CD4-positive, alpha-beta memory T cell (primary cell): ENCODE measurements at regions not wholly inside any gene's neighbourhood (a gene's known extent, or its start where the extent isn't known, plus 50 kb on each side); places are given as distances from the start of the nearest gene placed in this dataset.

ENCODE experiments used
- CTCF ChIA-PET: fragments of 350-600 bp; sonication (Branson Sonifier 250); formaldehyde crosslinking; loops from one replicate; lab custom pipeline; 2021; ENCODE audit warnings: inconsistent platforms; ENCODE audit not compliant: partially characterized antibody; lab: Charles Lee
- POLR2A ChIA-PET: fragments of 350-600 bp; sonication (Branson Sonifier 250); formaldehyde crosslinking; loops from one replicate; lab custom pipeline; 2021; ENCODE audit not compliant: partially characterized antibody; lab: Charles Lee
- DNase-seq, 5 donors: peaks; one replicate each; pipeline versions ENCODE4 v3.0.0 to v3.0.0-alpha.2; 2020 to 2022; ENCODE audit warnings: mixed read lengths in 1 of 5
- H3K27ac ChIP-seq: one replicate; pipeline ENCODE4 v1.7.0; 2013; ENCODE audit warnings: low read depth, low read length
- H3K27me3 ChIP-seq: 2 replicates; pipeline ENCODE4 v1.7.0; 2013; ENCODE audit warnings: mild to moderate bottlenecking, low read length, moderate library complexity; ENCODE audit not compliant: insufficient read depth
- H3K36me3 ChIP-seq: 2 replicates; pipeline ENCODE4 v1.7.0; 2013; ENCODE audit warnings: mild to moderate bottlenecking, low read length, moderate library complexity; ENCODE audit not compliant: insufficient read depth
- H3K4me1 ChIP-seq: 2 replicates; pipeline ENCODE4 v1.7.0; 2013; ENCODE audit warnings: mild to moderate bottlenecking, low read length, moderate library complexity; ENCODE audit not compliant: insufficient read depth
- H3K4me3 ChIP-seq, 2 donors: one replicate each; pipeline ENCODE4 v1.7.0; 2013; ENCODE audit warnings: low read length in 2 of 2, mild to moderate bottlenecking in 1 of 2
- H3K9me3 ChIP-seq, 2 donors: one replicate each; pipeline ENCODE4 v1.7.0; 2013; ENCODE audit warnings: low read length in 2 of 2, control low read depth in 1 of 2; ENCODE audit not compliant: control insufficient read depth in 1 of 2
- H3K27ac Mint-ChIP-seq, 7 donors: one replicate each; pipeline ENCODE4 v1.8.0; 2020 to 2021; ENCODE audit warnings: mixed read lengths in 7 of 7, mild to moderate bottlenecking in 6 of 7, inconsistent platforms in 3 of 7, moderate library complexity in 3 of 7
- H3K27me3 Mint-ChIP-seq, 2 donors: one replicate each; pipeline ENCODE4 v1.8.0; 2020 to 2021; ENCODE audit warnings: mixed read lengths in 2 of 2
- H3K36me3 Mint-ChIP-seq, 2 donors: one replicate each; pipeline ENCODE4 v1.8.0; 2020 to 2021; ENCODE audit warnings: mixed read lengths in 2 of 2, inconsistent platforms in 1 of 2, mild to moderate bottlenecking in 1 of 2
- H3K4me1 Mint-ChIP-seq, 4 donors: one replicate each; pipeline ENCODE4 v1.8.0; 2020 to 2021; ENCODE audit warnings: mixed read lengths in 4 of 4, mild to moderate bottlenecking in 1 of 4
- H3K4me3 Mint-ChIP-seq, 8 donors: one replicate each; pipeline ENCODE4 v1.8.0; 2020 to 2021; ENCODE audit warnings: mixed read lengths in 8 of 8, mild to moderate bottlenecking in 7 of 8, moderate library complexity in 6 of 8, inconsistent platforms in 3 of 8
- H3K9me3 Mint-ChIP-seq, 8 donors: one replicate each; pipeline ENCODE4 v1.8.0; 2020 to 2021; ENCODE audit warnings: mixed read lengths in 8 of 8, mild to moderate bottlenecking in 5 of 8, inconsistent platforms in 3 of 8, moderate library complexity in 1 of 8
- intact Hi-C: fragments of 100-400 bp; cut with micrococcal nuclease; formaldehyde crosslinking; loops from one replicate; pipeline ENCODE4 v1.15.1; 2023

- Mint-ChIP-seq H3K27ac (peak overlapping the region in 1 of 7 donors; percentile 20), H3K9me3 (no peaks in the 10 kb centered on the region), H3K36me3 (no peaks in the 10 kb centered on the region), H3K27me3 (no peaks in the 10 kb centered on the region), H3K4me1 (peaks cover 0 to 2% (median 0%) of the 10 kb centered on the region in 4 donors), H3K4me3 (no peak overlapping the region)
- Histone ChIP-seq H3K9me3 (no peaks in the 10 kb centered on the region), H3K27me3 (no peaks in the 10 kb centered on the region), H3K27ac (no peak overlapping the region), H3K4me1 (no peaks in the 10 kb centered on the region), H3K36me3 (no peaks in the 10 kb centered on the region), H3K4me3 (no peak overlapping the region)
- intact Hi-C loops, result loop anchor here (1.0 kb wide), 1 partner anchor 271 kb away; no protein-coding TSS in a partner anchor
- POLR2A ChIA-PET, result no interaction called here
- CTCF ChIA-PET, result interaction anchor here (0.7 to 1.5 kb wide), 2 partner anchors 10 to 24 kb away, joined by 3 read pairs; no protein-coding TSS in a partner anchor
- peak in 1 of 5 donors; percentile 14 for DNase-seq
These were observed 105.9 kb downstream of the CT47B1 start for GRCh38 chrX:120769576-120770341.

- no peaks in the 10 kb centered on the region for H3K4me1 ChIP-seq
- no peak overlapping the region for H3K27ac Mint-ChIP-seq
- no peak overlapping the region for H3K27ac ChIP-seq
- POLR2A ChIA-PET, result no interaction called here
- H3K4me3 Mint-ChIP-seq, result no peak overlapping the region
- CTCF ChIA-PET, result no interaction called here
- no peak overlapping the region for H3K4me3 ChIP-seq
- no peak for DNase-seq
- H3K27me3 ChIP-seq, result no peaks in the 10 kb centered on the region
- no peaks in the 10 kb centered on the region for H3K36me3 Mint-ChIP-seq
- no peaks in the 10 kb centered on the region for H3K36me3 ChIP-seq
- H3K4me1 Mint-ChIP-seq, result peaks cover 0 to 2% (median 0%) of the 10 kb centered on the region in 4 donors
- intact Hi-C loops, result no loop called here
- H3K9me3 ChIP-seq, result no peaks in the 10 kb centered on the region
- H3K9me3 Mint-ChIP-seq, result no peaks in the 10 kb centered on the region
- H3K27me3 Mint-ChIP-seq, result no peaks in the 10 kb centered on the region
These were observed 107.0 kb downstream of the CT47B1 start for GRCh38 chrX:120768681-120769080.

- ChIA-PET POLR2A (no interaction called here), CTCF (no interaction called here)
- H3K27ac Mint-ChIP-seq, result no peak overlapping the region
- H3K9me3 Mint-ChIP-seq, result no peaks in the 10 kb centered on the region
- H3K4me1 ChIP-seq, result no peaks in the 10 kb centered on the region
- H3K36me3 Mint-ChIP-seq, result no peaks in the 10 kb centered on the region
- H3K36me3 ChIP-seq, result no peaks in the 10 kb centered on the region
- no peak overlapping the region for H3K4me3 ChIP-seq
- no peak for DNase-seq
- H3K4me3 Mint-ChIP-seq, result no peak overlapping the region
- no peaks in the 10 kb centered on the region for H3K27me3 Mint-ChIP-seq
- peaks cover 0 to 2% (median 0%) of the 10 kb centered on the region in 4 donors for H3K4me1 Mint-ChIP-seq
- H3K27me3 ChIP-seq, result no peaks in the 10 kb centered on the region
- intact Hi-C loops, result no loop called here
- H3K9me3 ChIP-seq, result no peaks in the 10 kb centered on the region
- no peak overlapping the region for H3K27ac ChIP-seq
These were observed 107.4 kb downstream of the CT47B1 start for GRCh38 chrX:120768254-120768653.

- no peak for DNase-seq
- Histone ChIP-seq H3K4me3 (no peak overlapping the region), H3K27me3 (no peaks in the 10 kb centered on the region), H3K9me3 (no peaks in the 10 kb centered on the region), H3K4me1 (no peaks in the 10 kb centered on the region), H3K36me3 (no peaks in the 10 kb centered on the region), H3K27ac (no peak overlapping the region)
- no peaks in the 10 kb centered on the region for H3K27me3 Mint-ChIP-seq
- no peaks in the 10 kb centered on the region for H3K36me3 Mint-ChIP-seq
- H3K27ac Mint-ChIP-seq, result no peak overlapping the region
- peaks cover 0 to 5% (median 1%) of the 10 kb centered on the region in 4 donors for H3K4me1 Mint-ChIP-seq
- ChIA-PET POLR2A (no interaction called here), CTCF (no interaction called here)
- H3K4me3 Mint-ChIP-seq, result no peak overlapping the region
- no peaks in the 10 kb centered on the region for H3K9me3 Mint-ChIP-seq
- intact Hi-C loops, result no loop called here
These were observed 112.4 kb downstream of the CT47B1 start for GRCh38 chrX:120763269-120763668.

- H3K27me3 Mint-ChIP-seq, result no peaks in the 10 kb centered on the region
- H3K4me3 Mint-ChIP-seq, result no peak overlapping the region
- H3K4me1 Mint-ChIP-seq, result peaks cover 0 to 5% (median 1%) of the 10 kb centered on the region in 4 donors
- Histone ChIP-seq H3K27me3 (no peaks in the 10 kb centered on the region), H3K4me1 (no peaks in the 10 kb centered on the region), H3K4me3 (no peak overlapping the region), H3K9me3 (no peaks in the 10 kb centered on the region), H3K27ac (no peak overlapping the region), H3K36me3 (no peaks in the 10 kb centered on the region)
- H3K9me3 Mint-ChIP-seq, result no peaks in the 10 kb centered on the region
- CTCF ChIA-PET, result no interaction called here
- no peaks in the 10 kb centered on the region for H3K36me3 Mint-ChIP-seq
- H3K27ac Mint-ChIP-seq, result no peak overlapping the region
- DNase-seq, result no peak
- POLR2A ChIA-PET, result interaction anchor here (0.7 kb wide), 1 partner anchor 200 kb away, joined by 3 read pairs; no protein-coding TSS in a partner anchor
- intact Hi-C loops, result no loop called here
These were observed 113.9 kb downstream of the CT47B1 start for GRCh38 chrX:120761810-120762209.

GRCh38 chrX:120759685-120760084 is 116.0 kb downstream of the CT47B1 start:
- no peak for DNase-seq
- H3K27ac ChIP-seq, result no peak overlapping the region
- Mint-ChIP-seq H3K9me3 (no peaks in the 10 kb centered on the region), H3K27me3 (no peaks in the 10 kb centered on the region), H3K36me3 (no peaks in the 10 kb centered on the region), H3K4me3 (peak overlapping the region in 1 of 8 donors; percentile 26), H3K27ac (peak overlapping the region in 1 of 7 donors; percentile 18), H3K4me1 (peaks cover 2 to 16% (median 11%) of the 10 kb centered on the region in 4 donors)
- intact Hi-C loops, result loop anchor here (10.0 kb wide), 1 partner anchor 65 kb away; no protein-coding TSS in a partner anchor
- no peaks in the 10 kb centered on the region for H3K36me3 ChIP-seq
- no peak overlapping the region for H3K4me3 ChIP-seq
- H3K9me3 ChIP-seq, result no peaks in the 10 kb centered on the region
- POLR2A ChIA-PET, result no interaction called here
- H3K4me1 ChIP-seq, result peaks cover 3% of the 10 kb centered on the region
- CTCF ChIA-PET, result interaction anchor here (0.7 kb wide), 1 partner anchor 10 kb away, joined by 3 read pairs; no protein-coding TSS in a partner anchor
- H3K27me3 ChIP-seq, result no peaks in the 10 kb centered on the region

- DNase-seq, result peak in 3 of 5 donors; percentile 5 to 24 (median 15)
- peak overlapping the region in 3 of 7 donors; percentile 1 to 46 (median 10) for H3K27ac Mint-ChIP-seq
- H3K27ac ChIP-seq, result no peak overlapping the region
These were observed 120.4 kb downstream of the CT47B1 start for GRCh38 chrX:120755066-120755846.

More at GRCh38 chrX:120755066-120755846, 120.4 kb downstream of the CT47B1 start:
- no peaks in the 10 kb centered on the region for H3K9me3 ChIP-seq
- CTCF ChIA-PET, result no interaction called here
- POLR2A ChIA-PET, result no interaction called here
- Mint-ChIP-seq H3K36me3 (no peaks in the 10 kb centered on the region), H3K4me1 (peaks cover 14 to 36% (median 28%) of the 10 kb centered on the region in 4 donors), H3K4me3 (peak overlapping the region in 4 of 8 donors; percentile 5 to 39 (median 16)), H3K9me3 (no peaks in the 10 kb centered on the region), H3K27me3 (no peaks in the 10 kb centered on the region)
- intact Hi-C loops, result loop anchor here (10.0 kb wide), 1 partner anchor 60 kb away; no protein-coding TSS in a partner anchor
- no peaks in the 10 kb centered on the region for H3K36me3 ChIP-seq
- H3K4me1 ChIP-seq, result peaks cover 25% of the 10 kb centered on the region
- no peaks in the 10 kb centered on the region for H3K27me3 ChIP-seq
- no peak overlapping the region for H3K4me3 ChIP-seq
